ENCODE measurements at regions not wholly inside any gene's neighbourhood (a gene's known extent, or its start where the extent isn't known, plus 50 kb on each side); places are given as distances from the start of the nearest gene placed in this dataset.
"Not testable (repeated sequence)": the region's sequence is repeated elsewhere in the genome, so short reads cannot be mapped to it uniquely, and the experiment has no call there.

- ATAC-seq (no peak), DNase-seq (no peak)
- intact Hi-C loops (cut with DNase I), result no loop called here
- Histone ChIP-seq H3K4me1 (no peaks in the 10 kb centered on the region), H3K27ac (no peak overlapping the region), H3K4me3 (no peak overlapping the region), H3K36me3 (no peaks in the 10 kb centered on the region), H3K9me3 (no peaks in the 10 kb centered on the region), H3K27me3 (no peaks in the 10 kb centered on the region)
- TF ChIP-seq CTCF (IDR thresholded peaks at IDR 0.05), result no peak
Measured at GRCh38 chr9:28503573-28503972, 930.3 kb upstream of the C9orf72 start.

- Histone ChIP-seq H3K27me3 (no peaks in the 10 kb centered on the region), H3K9me3 (no peaks in the 10 kb centered on the region), H3K4me1 (no peaks in the 10 kb centered on the region), H3K4me3 (no peak overlapping the region), H3K27ac (no peak overlapping the region), H3K36me3 (no peaks in the 10 kb centered on the region)
- TF ChIP-seq CTCF (IDR thresholded peaks at IDR 0.05), result no peak
- no peak for DNase-seq
- ATAC-seq, result no peak
- intact Hi-C loops (cut with DNase I), result no loop called here
Measured at GRCh38 chr9:28518439-28518838, 945.2 kb upstream of the C9orf72 start.

- ATAC-seq; intact Hi-C loops (cut with DNase I); H3K4me3 ChIP-seq; H3K4me1 ChIP-seq; H3K9me3 ChIP-seq; H3K27me3 ChIP-seq; H3K27ac ChIP-seq; DNase-seq; H3K36me3 ChIP-seq: not testable (repeated sequence)
Measured at GRCh38 chr9:28524309-28524708, 951.0 kb upstream of the C9orf72 start.

- intact Hi-C loops (cut with DNase I), result no loop called here
- no peak for DNase-seq
Measured at GRCh38 chr9:28528049-28528448, 954.8 kb upstream of the C9orf72 start.

GRCh38 chr9:28538132-28538531, 964.9 kb upstream of the C9orf72 start:
- H3K27me3 ChIP-seq, result no peaks in the 10 kb centered on the region
- no peaks in the 10 kb centered on the region for H3K4me1 ChIP-seq
- no peak overlapping the region for H3K4me3 ChIP-seq
- ATAC-seq (no peak), DNase-seq (no peak)
- no peaks in the 10 kb centered on the region for H3K9me3 ChIP-seq
- intact Hi-C loops (cut with DNase I), result no loop called here
- no peak for TF ChIP-seq CTCF (IDR thresholded peaks at IDR 0.05)
- H3K27ac ChIP-seq, result no peak overlapping the region
- no peaks in the 10 kb centered on the region for H3K36me3 ChIP-seq

More at GRCh38 chr9:28528049-28528448, 954.8 kb upstream of the C9orf72 start:
- ATAC-seq, result no peak
- Histone ChIP-seq H3K9me3 (no peaks in the 10 kb centered on the region), H3K36me3 (no peaks in the 10 kb centered on the region), H3K27ac (no peak overlapping the region), H3K4me1 (no peaks in the 10 kb centered on the region), H3K27me3 (no peaks in the 10 kb centered on the region), H3K4me3 (no peak overlapping the region)
- no peak for TF ChIP-seq CTCF (IDR thresholded peaks at IDR 0.05)

GRCh38 chr9:28539434-28540070, 966.3 kb upstream of the C9orf72 start:
- ATAC-seq (no peak), DNase-seq (no peak)
- H3K27me3 ChIP-seq, result no peaks in the 10 kb centered on the region
- H3K4me3 ChIP-seq, result no peak overlapping the region
- H3K4me1 ChIP-seq, result no peaks in the 10 kb centered on the region
- no peaks in the 10 kb centered on the region for H3K36me3 ChIP-seq
- H3K9me3 ChIP-seq, result no peaks in the 10 kb centered on the region
- intact Hi-C loops (cut with DNase I), result no loop called here
- TF ChIP-seq CTCF (IDR thresholded peaks at IDR 0.05), result no peak
- H3K27ac ChIP-seq, result no peak overlapping the region
